CD4-positive, alpha-beta T cell treated with Interferon alpha-2 for 1 hour (primary cell): ENCODE measurements at regions not wholly inside any gene's neighbourhood (a gene's known extent, or its start where the extent isn't known, plus 50 kb on each side); places are given as distances from the start of the nearest gene placed in this dataset.
"Not testable (repeated sequence)": the region's sequence is repeated elsewhere in the genome, so short reads cannot be mapped to it uniquely, and the experiment has no call there.

Experiments
- DNase-seq, 2 donors: peaks; one replicate each; pipeline ENCODE4 v3.0.0-alpha.2; 2020 to 2022

DNA sequence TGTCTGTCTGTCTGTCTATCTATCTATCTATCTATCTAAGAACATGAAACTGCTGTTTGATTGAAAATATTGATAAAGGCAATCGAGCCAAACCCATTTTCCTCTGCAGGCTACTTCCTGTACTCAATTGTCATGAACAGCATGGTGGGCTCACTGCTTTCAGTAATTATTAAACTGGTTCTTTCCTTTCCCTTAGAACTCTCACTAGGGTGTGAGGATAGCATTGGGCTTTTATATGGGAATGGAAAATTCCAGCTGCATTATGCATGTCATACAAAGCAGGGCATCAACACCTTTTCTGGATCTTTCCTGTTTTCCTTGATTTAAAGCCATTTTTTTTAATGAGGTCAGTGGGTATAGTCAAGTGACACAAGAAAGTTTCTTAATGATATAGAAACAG, 161.0 kb upstream of the SYNCRIP start:
- DNase-seq, result no peak

DNA sequence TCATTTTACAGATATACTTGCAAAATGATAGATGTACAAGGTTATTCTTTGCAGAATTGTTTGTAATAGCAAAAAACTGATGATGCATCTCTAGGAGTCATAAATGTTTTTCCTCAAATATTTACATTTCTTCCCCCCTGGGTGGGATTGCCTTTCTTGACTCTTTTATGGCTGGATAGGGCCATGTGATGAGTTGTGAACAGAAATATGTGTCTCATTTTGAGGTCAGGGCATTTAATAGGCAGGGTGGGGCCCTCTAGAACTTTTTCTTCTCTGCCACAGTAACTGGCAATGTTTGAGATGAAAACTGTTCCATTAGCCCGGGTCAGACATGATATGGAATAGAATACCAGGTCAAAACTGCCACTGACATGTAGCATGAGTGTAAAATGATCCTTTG, 159.5 kb upstream of the SYNCRIP start:
- no peak for DNase-seq

DNA sequence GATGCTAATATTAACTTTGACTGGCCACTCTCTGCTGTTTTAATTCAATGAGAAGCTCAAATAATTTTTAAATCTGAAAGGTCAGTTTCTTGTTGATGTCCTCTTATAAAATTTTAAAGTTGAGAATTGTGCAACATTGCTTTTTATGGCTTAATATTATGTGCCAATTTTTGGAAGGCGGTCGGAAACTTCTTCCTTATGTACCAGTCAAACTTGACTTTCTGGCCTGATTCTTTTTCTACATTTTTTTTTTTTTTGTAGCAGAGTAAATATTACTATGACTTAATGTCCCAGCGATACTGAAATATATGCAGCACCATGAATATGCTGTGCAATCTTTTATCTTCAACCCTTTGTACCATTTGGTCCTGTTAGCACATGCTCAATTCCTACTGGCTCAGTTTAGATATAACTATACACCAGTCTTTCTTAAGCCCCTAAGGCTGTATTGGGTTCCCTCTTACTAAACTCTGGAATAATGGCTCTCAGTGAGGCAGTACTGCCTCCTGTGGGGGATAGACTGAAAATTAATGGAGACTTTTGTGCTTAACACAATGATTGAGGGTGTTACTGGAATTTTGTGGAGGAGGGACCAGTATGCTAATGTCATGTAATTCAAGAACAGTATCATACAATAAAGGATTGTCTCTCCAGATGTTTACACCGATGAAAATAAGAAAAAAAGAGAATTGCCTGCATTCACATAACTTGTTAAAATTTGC, 156.4 kb upstream of the SYNCRIP start:
- DNase-seq, result no peak

DNA sequence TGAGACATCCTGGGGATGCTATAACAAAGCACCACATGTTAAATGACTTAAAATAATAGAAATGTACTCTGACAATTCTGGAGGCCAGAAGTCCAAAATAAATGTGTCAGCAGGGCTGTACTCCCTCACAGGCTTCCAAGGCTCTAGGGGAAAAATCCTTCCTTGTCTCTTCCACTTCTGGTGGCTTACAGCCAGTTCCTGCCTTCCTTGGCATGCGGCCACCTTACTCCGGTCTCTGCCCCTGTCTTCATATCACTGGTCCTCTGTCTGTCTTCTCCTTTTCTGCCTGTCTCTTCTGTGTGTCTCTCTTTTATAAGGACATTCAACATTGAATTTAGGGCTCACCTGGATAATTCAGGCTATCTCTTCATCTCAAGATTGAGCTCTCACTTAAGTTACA, 155.3 kb upstream of the SYNCRIP start:
- no peak for DNase-seq

DNA sequence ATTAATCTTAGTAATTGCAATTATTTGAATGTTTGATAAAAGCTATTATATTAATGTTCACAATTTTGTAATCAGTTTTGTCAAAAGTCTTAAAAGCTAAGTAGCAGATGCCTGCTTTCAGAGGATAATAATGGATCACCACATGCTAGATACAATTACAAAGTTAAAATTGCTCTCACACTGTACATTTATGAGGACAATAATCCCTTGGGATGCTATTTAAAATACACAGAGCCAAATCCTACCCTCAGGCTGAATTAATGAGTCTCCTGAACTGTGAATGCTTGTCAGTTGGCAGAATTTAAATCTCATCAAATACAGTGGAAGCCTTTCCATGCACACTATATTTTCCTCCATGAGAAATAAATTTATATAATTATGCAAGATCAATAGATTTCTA, 153.3 kb upstream of the SYNCRIP start:
- no peak for DNase-seq

DNA sequence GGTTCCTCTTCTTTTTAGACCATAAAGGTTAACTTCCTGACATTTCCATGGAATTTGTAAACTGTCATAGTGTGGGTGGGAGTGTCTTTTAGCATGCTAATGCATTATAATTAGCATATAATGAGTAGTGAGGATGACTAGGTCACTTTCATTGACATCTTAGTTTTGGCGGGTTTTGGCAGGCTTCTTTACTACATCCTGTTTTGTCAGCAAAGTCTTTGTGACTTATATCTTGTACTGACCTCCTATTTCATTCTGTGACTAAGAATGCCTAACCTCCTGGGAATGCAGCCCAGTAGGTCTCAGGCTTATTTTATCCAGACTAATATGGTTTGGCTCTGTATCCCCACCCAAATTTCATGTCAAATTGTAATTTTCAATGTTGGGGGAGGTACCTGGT, 149.6 kb upstream of the SYNCRIP start:
- no peak for DNase-seq

DNA sequence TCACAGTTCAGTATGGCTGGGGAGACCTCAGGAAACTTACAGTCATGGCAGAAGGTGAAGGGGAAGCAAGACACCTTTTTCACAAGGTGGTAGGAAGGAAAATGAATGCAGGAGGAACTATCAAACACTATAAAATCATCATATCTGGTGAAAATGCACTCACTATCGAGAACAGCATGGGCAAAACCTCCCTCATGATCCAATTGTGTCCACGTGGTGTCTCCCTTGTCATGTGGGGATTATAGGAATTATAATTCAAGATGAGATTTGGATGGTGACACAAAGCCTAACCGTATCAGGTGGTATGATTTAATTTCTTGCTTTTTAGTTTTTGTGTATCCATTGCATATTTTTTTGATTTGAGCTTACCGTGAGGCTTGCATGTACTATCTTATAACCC, 133.2 kb upstream of the SYNCRIP start:
- no peak for DNase-seq

DNA sequence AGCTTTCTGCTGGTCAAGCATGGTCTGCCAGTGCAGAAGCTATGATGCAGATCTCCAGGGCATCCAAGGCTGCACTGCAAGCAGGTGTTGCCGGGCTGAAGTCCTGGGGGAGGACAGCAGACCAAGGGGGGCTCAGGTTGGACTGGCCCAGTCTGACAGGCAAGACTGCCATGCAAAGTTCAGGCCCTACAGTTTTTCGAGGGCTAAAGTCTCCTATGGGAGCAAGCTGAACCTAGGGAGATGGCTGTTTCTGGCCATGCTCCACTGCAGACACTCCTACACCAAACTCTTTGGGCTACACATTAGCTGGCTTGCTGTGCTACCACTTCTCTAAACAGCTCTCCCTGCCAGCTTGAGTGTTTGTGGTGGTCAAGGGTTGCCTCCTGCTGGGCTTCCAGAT, 130.0 kb upstream of the SYNCRIP start:
- no peak for DNase-seq

DNA sequence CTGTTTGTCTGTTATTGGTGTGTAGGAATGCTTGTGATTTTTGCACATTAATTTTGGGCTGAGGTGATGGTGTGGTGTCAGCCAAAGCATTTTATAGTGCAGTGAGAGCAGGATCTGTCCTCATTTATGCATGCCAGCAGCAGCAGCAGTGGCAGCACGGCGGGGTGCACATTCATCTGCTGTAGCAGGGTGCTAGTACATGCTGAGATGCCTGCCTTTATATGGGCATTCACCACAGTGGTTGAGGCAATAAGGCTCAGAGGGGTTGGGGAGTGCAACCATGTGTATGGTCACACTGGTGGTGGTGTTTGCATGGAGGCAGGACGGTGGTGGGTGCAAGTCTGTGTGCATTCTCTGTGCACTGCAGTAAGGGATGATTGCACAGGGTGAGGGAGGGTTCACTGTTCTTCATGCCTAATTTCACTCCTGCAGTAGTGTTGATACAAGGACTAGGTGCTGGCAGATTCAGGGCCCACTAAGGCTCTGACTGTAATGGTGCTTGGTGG, 129.3 kb upstream of the SYNCRIP start:
- DNase-seq, result no peak

DNA sequence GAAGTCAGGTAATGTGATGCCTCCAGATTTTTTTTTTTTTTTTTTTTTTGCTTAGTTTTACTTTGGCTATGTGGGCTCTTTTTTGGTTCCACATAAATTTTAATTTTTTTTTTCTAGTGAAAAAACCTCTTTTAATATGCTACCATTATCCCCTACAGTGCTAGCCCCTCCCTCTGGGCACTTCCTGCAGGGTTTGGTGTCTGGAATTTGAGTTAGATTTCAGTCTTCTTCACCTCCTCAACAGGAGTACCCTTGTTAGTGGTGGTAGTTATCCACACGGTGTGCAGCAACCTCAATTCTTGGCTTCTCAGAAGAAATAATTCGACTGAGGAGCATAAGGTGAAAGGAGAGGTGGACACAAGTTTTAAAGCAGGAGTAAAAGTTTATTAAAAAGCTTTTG, 128.8 kb upstream of the SYNCRIP start:
- no peak for DNase-seq

DNA sequence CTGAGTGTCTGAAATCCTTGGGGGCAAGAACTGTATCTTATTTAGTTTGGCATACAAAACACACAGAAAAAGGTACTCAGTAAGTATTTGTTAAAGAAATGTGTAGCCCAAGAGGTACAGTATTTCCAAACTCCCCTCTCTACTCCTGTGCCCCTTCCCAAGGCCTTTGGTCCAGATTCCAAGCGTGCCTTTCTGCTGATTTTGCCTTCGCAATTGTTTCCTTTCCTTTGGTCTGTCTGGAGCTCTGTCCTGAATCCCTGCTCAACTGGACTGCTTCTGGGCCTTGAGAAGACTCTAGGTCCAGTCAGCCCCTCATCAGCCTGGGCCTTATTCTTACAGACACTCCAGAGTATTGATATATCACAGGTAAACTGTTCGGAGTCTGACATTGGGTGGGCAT, 122.2 kb upstream of the SYNCRIP start:
- DNase-seq, result no peak

DNA sequence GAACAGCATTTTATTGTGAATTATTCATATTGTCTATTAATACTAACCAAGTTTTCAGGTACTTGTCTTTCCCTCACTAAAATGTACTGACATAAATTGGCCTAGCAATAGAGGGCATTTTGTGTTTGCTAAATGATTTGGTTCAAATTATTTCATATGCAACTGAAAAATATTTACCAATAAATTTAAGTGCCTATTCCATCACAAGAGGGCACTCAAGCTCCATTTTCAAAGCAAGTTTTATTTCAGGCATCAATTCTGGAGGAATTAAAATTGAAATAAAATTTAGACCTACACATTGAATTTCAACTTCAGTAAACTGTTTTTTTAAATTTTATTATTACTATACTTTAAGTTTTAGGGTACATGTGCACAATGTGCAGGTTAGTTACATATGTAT, 114.3 kb upstream of the SYNCRIP start:
- no peak for DNase-seq

DNA sequence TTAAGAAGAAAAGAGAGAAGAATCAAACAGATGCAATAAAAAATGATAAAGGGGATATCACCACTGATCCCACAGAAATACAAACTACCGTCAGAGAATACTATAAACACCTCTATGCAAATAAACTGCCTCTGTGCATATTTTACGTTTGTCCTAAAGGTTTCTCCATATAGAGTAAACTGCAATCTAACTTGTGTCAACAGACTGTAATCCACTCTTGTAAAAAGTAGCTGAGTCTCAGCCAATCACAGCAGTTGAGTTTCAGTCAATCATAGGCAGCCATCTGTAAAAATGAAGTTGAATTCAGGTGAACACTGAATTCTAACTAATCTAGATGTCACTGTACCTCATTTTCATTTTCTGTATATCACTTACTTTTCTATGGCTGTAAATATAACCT, 112.2 kb upstream of the SYNCRIP start:
- no peak for DNase-seq

DNA sequence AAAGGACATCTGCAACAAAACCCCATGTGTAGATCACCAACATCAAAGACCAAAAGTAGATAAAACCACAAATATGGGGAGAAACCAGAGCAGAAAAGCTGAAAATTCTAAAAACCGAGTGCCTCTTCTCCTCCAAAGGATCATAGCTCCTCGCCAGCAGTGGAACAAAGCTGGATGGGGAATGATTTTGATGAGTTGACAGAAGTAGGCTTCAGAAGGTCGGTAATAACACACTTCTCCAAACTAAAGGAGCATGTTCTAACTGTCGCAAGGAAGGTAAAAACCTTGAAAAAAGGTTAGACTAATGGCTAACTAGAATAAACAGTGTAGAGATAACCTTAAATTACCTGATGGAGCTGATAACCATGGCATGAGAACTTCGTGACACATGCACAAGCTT, 109.9 kb upstream of the SYNCRIP start:
- DNase-seq, result no peak

DNA sequence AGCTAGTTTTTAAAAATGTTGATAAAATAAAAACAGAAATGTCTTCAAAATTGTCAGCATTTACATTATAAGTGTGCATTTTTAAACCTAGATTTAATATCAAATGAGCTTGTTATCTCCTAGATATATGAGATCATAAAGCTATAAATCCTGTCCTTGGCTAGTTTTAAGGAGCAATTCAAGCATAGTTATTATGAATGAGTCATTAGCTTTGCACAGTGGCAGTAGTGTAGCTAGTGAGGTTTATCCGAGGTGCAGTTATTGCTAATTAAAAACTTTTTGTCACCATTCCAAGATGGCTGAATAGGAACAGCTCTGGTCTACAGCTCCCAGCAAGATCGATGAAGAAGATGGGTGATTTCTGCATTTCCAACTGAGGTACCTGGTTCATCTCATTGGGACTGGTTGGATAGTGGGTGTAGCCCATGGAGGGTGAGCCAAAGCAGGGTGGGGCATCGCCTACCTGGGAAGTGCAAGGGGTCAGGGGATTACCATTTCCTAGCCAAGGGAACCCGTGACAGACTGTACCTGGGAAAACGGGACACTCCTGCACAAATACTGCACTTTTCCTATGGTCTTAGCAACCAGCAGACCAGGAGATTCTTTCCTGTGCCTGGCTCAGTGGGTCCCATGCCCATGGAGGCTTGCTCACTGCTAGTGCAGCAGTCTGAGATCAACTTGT, 108.8 kb upstream of the SYNCRIP start:
- no peak for DNase-seq

DNA sequence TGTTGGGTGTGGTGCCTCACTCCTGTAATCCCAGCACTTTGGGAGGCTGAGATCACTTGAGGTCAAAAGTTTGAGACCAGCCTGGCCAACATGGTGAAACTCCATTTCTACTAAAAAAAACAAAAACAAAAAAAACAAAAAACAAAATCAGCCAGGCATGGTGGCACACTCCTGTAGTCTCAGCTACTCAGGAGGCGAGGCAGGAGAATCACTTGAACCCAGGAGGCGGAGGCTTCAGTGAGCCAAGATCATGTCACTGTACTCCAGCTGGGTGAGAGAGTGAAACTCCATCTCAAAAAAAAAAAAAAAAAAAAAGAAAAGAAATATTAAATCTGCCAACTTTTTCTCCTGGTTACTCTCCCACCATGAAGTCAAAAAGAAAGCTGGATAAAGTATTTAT, 107.5 kb upstream of the SYNCRIP start:
- DNase-seq, result not testable (repeated sequence)

DNA sequence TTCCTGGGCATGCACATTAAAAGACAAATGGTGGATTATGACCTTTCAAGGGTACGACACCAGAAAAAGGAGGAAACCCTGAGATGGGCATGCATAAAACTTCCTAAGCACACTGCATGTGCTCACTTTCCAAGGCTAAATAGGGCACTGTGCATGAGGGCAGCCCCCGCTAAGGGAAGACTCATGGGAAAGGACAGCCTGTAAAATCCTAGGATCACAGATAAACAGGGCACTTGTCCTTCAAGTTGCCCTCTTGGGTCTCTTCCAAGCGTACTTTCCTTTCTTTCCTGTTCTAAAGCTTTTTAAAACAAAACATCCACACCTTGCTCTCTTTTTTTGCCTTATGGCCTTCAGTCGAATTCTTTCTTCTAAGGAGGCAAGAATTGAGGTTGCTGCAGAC, 106.5 kb upstream of the SYNCRIP start:
- no peak for DNase-seq

DNA sequence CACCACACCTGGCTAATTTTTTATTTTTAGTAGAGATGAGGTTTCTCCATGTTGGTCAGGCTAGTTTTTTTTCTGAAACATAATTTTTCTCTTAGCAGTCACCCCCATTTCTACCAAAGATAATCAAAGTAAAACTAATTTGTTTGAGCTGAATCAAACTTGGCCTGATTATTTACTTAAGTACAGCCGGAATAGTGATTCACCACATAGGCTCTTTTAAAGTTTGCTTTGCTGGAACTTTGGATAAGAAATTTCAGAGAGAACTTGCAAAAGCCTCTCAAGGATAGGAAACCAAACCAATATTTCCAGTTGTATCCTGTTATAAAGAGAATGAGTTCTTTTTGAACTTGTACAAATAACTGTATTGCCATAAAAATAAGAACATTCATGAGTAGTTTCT, 105.0 kb upstream of the SYNCRIP start:
- DNase-seq, result no peak

DNA sequence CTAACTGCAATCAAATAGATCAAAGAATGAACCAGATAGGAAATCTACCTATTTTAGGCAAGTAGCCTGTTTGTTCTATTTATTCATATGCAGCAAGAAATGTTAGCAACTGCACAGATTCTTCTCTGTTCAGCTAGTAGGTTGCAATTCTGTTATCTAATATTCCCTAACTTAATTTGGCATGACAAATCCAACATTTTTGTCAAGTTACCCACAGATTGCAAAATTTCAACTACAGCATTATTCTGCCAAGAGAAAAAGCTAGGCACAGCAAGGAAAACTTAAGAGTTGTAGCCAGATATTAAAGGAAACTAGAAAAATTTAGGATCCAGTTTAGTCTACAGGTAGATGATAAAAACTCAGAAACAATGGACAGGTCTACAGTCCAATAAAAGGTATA, 104.4 kb upstream of the SYNCRIP start:
- no peak for DNase-seq

DNA sequence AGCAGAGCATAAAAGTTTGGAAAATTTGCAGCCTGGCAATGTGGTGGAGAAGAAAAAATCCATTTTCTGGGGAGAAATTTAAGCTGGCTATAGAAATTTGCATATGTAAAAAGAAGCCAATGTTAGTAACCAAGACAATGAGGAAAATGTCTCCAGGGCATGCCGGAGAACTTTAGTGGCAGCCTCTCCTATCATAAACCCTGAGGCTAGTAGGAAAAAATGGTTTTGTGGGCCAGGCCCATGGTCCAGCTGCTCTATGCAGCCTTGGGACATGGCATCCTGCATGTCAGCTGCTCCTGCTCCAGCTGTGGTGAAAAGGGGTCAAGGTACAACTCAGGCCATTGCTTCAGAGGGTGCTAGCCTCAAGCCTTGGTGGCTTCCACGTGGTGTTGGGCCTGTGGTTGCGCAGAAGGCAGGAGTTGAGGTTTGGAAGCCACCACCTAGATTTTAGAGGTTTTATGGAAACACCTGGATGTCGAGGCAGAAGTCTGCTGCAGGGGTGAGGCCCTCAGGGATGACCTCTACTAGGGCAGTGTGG, 101.8 kb upstream of the SYNCRIP start:
- DNase-seq, result no peak

DNA sequence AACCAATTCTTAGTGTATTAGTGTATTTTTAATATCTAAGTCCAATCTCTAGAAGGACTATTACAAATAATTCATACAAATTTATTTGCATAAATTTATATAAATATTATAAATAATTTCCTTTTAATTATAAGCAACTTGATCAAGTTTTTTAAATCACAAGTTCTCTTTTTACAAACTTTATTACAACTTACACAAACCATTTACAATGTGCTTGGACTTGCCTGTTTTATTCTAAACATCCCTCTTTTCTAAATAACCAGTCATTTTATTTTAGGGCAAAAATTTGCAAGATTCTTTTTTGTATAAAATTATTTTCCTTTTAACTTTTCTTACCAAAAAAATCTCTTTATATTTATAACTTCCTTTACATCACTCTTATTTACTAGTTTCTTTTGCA, 83.5 kb upstream of the SYNCRIP start:
- DNase-seq, result no peak

DNA sequence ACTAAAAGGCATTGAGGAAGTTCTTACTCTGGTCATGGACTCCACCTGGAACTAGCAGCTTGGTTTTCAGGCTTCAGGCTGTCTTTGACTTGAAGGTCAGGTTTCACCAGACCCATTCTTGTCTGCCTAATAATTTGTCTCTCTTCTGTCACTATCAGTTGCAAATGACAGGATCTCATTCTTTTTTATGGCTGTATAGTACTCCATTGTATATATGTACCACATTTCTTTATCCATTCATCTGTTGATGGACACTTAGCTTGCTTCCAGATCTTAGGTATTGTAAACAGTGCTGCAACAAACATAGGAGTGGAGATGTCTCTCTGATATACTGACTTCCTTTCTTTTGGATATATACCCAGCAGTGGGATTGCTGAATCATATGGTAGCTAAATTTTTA, 73.1 kb upstream of the SYNCRIP start:
- DNase-seq, result no peak

DNA sequence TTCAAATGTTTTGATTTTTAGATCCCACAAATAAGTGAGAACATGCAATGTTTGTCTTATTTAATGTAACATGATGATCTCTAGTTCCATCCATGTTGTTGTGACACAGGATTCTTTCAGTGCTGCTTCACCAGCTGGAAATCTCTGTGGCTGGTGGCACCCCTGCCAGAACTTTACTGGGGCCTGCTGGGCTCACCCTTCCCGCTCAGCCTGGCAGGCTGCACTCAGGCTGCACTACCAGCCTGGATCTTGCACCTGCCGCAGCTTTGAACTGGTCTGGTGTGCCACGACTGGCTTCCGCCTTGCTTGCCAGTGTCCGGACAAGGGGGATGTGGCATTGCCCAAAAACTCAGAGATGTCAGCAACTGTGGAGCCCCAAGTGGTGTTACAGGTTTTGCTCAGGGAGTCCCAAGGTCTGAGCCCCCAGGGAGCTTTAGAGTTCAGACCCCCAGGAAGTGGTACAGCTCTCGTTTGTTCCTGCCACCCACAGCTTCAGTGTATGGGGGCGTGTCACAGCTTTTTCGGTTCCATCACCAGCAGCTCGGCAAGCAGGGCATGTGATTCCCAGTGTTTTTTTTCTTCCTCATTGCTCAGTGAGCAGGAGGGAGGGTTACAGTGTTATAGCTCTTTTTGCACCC, 72.3 kb upstream of the SYNCRIP start:
- no peak for DNase-seq

DNA sequence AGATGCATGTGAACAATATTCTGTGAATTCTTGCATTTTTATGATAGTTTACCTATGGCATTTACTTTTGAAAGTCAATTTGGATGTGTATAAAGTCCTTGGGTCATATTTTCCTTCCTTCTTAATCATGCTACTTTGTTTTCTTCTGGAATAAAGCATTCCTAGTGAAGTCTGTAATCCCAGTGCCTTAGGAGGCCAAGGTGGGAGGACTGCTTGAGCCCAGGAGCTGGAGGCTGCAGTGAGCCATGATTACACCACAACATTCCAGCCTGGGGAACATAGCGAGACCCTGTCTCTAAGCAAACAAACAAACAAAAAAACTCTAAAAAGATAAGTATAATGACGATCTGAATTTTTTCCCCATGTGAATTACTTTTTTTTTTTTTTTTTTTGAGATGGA, 69.7 kb upstream of the SYNCRIP start:
- DNase-seq, result no peak
